SHP77 (cell line): ENCODE measurements at regions not wholly inside any gene's neighbourhood (a gene's known extent, or its start where the extent isn't known, plus 50 kb on each side); places are given as distances from the start of the nearest gene placed in this dataset.
"Not testable (repeated sequence)": the region's sequence is repeated elsewhere in the genome, so short reads cannot be mapped to it uniquely, and the experiment has no call there.

Source experiments
- DNase-seq, 2 experiments: peaks; one replicate each; lab custom pipeline; 2025; lab: John Stamatoyannopoulos, UW

DNA sequence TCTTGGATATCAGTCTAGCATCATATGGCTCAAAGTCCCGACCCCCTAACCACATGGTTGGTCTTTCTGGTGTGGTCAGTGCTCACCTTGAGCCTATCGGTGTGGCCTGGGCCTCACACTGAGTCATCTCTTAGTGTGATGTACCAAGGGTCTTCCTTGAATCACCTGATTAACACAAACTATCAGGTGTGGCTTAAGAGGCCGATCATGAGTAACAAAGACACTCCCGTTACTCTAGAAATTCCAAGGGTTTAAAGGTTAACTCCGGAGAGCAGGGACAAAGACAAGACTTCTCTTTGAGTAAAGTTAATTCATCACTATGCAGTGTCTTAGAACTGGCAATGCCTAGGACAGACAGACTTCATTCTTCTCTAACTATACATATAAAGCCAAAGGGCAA lies 52.3 kb upstream of the ARMC3 start:
- DNase-seq = no peak

DNA sequence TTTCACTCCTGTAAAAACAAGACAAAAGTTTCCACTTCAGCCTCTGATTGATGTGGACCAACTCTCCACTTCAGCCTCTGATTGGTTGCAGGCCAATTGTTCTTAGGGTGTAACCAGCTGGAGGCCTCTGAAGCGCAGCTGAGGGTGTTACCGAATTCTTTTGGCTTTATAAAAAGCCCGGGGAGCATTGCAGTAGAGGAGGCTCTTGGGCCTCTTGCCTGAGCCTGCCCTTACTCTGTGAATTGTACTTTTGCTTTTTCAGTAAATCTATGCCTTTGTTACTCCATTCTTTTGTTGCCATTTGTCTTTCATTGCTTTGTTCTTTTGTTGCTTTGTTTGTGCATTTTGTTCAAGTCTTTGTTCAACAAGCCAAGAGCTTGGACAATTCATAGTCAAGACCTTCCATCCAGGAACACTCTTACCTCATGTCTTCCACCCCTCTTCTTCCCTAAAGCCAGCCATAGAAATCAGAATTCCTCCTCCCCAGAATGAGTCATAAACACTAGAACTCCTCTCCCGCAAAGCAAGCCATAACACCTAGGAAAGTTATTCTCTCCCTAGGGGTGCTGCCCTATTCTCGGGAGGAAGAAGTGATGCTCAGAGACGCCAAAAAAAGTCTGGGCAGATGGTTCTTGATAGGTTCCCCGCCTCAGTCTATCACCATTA lies 53.5 kb upstream of the ARMC3 start:
- peak; percentile 61 to 74 for DNase-seq

DNA sequence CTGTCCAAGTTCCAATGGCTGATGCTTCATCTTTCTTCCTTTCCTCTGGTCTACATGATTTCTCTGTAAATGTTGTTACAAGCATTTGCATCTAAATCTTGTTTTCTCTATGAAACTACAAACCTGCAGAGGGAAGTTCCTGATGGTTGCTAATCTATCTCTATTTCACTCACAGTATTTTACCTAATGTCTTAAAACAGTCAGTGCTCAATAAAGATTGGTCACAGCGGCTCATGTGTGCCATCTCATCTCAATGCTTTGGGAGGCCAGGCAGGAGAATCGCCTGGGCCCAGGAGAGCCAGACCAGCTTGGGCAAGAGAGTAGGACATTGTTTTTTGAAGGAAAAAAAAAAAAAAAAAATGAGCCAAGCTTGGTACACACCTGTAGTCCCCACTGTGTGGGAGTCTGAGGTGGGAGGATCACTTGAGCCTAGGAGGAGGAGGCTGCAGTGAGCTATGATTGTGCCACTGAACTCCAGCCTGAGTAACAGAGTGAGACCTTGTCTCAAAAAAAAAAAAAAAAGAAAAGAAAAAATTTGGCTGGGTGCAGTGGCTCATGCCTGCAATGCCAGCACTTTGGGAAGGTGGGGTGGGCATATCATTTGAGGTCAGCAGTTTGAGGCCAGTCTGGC lies 71.3 kb upstream of the ARMC3 start:
- no peak for DNase-seq

DNA sequence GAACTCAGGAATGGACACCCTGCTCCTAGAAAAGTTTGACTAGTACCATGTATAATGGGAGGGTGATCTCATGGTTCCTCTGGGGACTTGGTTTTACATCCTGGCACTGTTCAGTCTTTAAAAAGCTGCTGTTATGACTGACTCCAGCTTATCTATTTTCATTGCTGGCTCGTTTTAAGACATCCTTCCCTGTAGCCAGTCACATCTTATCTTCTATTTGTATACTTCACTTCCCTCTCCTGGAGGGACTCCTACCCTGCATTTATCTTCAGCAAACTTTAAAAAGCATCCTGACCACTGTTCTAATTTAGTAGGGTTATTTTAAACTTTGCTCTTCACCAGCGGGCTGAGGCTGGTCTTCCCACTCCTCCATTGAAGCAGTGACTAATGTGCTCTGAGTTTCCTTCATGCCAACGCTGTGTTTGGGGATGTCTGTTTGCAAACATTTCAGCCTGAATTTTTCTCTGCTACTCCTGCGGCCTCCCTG lies 72.9 kb upstream of the ARMC3 start:
- no peak for DNase-seq

DNA sequence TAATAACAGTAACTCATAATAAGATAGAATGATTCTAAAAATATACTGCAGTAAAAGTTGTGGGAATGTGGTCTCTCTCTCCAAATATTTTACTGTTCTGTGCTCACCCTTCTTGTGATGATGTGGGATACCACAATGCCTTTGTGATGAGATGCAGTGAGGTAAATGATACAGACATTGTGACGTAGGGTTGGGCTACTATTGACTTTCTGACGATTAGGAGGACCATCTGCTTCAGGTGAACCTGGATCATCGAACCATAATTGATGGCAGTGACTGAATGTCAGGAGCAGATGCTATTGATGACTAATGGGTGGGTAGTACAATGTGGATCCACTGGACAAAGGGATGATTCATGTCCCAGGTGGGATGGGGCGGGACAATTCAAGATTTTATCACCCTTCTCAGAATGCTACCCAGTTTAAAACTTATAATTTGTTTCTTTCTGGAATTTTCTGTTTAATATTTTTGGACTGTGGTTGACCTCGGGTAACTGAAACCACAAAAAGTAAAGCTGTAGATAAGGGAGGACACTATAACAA lies 73.9 kb upstream of the ARMC3 start:
- no peak for DNase-seq

DNA sequence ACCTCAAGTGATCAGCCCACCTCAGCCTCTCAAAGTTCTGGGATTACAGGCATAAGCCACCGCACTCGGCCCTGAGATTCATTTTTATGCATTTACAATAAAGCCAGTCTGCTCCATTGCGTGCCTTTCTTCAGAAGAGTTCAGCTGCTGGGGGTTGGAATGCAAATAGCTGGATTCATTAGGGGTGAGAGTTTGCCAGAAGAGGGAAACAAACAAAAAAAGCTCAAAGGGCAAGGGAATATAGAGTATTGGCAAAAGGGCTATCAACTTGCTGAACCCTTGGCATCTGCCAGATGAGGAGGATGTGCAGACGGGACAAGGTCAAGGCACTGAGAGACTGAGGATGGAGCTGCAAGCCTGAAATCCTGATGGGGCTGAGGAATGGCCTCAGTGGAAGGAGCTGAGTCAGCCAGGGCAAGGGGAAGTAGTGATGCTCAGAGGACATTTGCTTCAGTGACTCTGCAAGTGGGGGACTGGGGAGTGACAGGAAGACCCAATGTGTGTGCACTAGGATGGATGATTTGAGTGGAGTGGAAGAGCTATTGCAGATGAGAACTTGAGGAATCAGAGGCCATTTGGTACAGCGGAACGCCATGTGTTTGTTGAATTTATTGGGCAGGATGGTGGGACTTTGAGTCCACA lies 75.0 kb upstream of the ARMC3 start:
- no peak for DNase-seq

DNA sequence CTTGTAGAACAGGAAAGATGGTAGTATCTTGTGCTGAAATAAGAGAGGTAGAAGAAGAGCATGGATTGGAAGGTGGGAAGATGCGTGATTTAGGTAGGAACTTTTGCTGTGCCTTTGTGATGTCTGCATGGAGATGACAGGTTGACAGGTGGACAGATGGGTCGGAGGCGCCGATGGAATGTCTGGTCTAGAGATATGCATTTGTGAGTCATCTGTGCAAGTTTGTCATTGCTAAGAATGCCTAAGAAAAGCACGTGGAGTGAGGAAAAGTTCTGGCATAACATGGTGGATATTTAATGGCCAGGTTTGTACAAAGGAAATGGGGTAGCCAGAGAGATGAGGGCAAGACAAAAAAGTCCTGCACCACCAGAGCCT lies 76.0 kb upstream of the ARMC3 start:
- DNase-seq = no peak

DNA sequence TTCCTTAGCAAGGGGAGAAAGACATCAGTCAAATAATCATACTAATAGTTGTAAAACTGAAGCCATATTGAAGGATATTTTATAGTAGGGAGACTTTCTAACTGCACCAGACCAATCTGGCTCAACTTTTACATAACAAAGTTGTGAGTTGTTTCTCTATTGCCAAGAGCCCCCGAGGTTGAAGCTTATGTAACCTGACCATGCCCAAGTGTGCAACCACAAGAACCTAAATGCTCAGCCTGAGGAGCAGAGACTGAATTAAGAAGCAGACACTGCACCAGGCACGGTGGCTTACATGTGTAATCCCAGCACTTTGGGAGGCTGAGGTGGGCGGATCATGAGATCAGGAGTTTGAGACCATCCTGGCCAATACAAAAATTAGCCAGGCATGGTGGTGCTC lies 77.3 kb upstream of the ARMC3 start:
- no peak for DNase-seq

DNA sequence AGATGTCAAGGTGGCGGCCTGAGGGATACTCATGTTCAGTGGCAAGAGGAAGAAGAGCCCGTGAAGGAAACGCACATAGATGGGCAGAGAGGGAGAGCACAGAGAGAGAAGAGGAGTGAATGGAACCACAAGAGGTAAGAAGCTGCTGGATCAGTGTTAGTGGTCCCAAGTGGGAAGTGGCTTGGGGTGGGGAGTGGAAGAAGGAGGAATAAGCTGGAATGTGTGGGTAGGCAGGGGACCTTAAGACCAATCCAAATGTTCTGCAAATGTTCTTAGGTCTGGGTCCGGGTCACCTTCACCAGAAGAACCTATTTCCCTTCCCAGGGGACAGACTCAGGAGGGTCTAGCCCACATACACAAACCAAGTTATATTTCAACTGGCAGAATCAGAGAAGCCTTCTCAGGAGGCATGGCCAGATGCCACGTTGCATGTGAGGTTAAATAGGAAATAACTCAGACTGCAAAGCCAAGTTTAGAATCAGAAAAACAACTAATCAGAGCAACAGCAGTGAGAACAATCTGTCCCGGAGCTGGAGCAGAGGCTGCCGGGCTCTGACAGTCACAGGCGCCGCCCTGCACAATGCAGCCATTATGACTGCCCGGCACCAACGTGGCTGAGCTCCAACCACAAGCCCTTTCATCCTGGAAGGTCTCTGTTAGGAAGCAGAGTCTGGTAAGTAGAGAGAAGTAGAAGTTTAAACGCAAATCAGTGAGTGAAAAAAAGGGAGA lies 78.6 kb upstream of the ARMC3 start:
- DNase-seq = no peak

DNA sequence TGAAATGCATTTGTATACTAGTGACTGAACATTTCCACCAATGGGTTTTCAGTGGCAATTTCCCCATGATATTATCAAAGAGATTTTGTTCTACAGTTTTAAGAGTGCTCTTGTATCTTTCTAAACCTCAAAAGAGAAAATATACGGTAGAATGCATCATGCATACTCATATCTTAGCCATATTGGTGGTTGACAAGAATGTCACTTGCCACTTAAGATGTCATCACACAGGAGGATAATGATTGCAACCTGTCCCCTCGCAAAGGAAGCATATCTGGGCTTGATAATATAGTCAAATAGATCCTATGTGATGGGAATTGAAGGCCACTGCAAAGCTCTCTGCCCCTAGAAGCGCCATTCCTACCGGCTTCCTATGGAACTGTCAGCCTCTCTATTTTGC lies 79.3 kb upstream of the ARMC3 start:
- DNase-seq = no peak

DNA sequence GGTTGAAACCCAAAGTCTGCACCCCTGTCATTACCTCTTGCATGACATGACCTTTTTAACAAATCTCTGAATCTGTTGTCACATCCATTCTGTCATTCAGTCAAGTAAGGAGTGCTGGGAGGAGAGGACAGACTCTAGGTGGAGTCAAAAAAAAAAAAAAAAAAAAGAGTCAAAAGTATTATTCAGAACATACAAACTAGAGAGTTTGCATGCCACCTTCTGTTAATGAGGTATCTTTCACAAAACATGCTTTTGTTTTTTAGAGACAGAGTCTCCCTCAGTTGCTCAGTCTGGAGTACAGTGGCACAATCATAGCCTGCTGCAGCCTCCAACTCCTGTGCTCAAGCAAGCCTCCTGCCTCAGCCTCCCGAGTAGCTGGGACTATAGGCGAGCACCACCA lies 81.6 kb upstream of the ARMC3 start:
- no peak for DNase-seq

DNA sequence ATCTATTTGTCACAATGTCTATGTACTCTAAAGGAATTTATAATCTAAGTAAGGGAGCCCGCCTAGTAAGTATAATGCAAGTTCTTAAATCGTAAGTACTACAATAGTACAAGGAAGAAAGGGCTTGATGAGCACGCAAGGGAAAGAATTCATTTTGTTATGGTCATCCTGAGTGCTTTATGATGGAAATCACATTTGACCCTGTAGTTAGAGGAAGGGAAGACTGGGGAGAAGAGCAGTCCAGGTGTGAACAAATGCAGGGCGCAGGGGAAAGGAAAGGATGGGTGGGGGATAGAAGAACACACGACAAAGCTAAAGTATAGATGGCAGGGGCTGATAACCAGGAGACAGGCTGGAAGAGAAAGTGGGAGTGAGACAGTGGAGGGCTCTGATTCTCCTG lies 88.2 kb upstream of the ARMC3 start:
- DNase-seq = no peak

DNA sequence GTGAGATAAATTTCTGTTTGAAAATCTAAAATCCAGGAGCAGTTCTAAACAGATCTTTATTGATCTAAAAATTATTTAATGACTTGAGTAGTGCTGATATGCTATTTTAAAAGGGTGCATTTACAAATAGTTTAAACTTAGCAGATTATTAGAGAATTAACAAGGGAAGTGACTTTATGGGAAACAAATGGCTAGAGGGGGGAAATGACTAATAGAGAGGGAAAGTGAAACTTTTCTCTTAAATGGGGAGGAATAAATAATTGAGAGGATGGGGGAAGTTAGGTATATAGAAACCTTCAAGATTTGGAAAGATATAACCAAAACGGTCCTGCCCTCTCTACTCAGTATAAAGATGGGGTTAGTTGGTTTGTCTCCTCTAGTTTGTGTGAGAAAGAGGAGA lies 90.1 kb upstream of the ARMC3 start:
- no peak for DNase-seq

DNA sequence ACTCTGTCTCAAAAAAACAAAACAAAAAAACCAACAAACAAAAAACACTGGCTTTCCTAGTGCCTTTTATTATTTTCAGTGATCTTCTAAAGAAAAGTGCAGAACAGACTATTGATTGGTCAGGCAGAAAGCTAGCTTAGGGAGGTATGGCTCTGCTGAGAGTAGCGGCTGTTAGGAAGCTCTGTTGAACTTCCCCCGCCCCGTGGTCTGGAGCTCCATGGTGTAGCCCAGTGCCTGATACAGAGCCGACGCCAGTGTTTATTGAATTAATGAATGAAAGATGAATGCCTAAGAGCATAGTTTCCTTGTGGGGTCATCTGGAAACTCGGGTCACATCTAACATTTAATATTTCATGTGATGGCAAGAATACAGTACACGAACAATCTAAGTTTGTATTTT lies 90.5 kb upstream of the ARMC3 start:
- no peak for DNase-seq

DNA sequence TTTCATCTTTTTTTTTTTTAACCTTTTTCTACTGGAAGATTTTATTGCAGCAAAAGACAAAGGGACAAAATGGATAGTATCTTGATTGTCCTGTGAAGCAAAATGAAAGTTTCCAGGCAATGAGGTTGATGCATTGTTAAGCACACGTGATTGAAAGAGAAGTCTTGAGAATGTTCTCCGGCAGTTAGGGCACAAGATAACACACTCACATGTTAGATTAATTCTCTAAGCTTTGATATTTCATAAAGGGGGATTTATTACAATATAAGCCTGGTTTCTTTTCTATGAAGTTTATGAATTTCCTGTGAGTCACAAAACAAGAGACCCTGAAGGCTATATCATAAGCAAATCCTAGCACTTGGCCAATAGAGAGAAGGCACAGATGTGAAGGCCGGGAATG lies 93.4 kb upstream of the ARMC3 start:
- DNase-seq = no peak

DNA sequence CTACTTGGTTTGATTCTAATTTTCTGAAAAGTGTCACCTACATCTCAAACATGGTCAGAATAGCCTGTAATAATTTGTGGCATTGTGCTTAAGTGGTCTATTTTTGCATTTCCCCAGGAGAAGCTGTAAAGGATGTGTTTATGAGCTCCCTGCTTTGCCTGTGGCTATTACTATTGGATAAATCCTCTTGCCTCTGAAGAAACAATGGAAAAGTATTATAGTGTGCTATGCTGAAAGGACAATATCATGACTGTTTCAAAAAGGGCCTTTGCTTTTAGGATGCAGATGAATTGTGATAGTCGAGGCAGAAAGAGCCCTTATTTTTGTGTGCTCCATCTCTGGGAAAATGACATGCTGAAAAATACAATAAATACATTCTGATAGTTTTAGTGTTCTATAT lies 94.1 kb upstream of the ARMC3 start:
- DNase-seq = no peak

DNA sequence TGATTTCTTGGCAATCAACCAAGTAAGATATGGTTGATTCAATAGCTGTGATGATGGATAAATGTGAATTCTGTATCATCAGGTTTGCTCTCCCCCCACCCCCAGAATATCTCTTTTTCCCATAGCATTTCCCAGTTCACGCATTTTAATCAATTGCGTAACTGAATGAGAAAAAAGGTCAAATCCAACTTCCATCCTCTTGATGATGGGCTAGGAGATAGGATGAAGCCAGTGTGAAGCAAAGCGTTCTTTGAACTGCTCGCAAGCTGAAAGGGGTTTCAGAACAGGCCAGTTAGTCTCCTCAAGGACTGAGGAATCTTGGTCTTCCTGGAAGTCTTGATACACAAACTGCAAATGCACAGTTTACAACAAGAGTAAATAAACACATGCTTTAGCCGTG lies 94.5 kb upstream of the ARMC3 start:
- no peak for DNase-seq

DNA sequence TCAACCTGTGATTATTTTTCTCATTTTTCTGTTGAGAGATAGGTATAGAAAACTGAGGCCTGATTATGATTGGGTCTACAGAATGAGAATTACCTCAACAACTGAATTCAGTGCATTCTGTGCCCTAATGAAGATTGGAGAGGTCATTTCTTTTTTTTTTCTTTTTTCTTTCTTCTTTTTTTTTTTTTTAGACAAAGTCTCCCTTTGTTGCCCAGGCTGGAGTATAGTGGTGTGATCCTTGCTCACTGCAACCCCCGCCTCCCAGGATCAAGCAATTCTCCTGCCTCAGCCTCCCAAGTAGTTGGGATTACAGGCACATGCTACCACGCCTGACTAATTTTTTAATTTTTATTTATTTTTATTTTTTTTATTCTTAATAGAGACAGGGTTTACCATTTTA lies 95.0 kb upstream of the ARMC3 start:
- no peak for DNase-seq

DNA sequence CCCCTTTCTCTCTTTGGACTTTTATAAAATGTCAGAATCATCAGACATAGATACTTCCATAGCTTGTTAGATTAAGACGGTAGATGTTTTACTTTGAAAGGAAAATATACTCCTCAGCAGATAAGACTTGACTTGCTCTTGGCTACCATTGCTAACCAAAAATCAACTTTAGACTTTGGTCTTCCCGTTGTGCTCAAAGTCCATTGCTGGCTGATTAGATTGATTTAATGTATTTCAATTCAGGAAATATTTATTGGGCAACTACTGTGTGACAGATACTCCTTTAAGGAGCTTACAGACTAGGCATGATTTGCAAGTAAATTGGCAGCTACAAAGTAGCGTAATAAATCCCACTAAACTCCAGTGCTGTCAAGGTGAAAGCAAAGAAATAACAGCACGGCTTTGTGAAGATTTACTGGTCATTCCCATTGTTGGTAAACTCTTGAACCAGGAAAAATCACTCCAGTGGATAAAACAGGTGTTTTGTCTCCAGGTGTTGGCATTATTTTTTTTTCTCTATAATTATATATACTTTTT lies 95.7 kb upstream of the ARMC3 start:
- no peak for DNase-seq

DNA sequence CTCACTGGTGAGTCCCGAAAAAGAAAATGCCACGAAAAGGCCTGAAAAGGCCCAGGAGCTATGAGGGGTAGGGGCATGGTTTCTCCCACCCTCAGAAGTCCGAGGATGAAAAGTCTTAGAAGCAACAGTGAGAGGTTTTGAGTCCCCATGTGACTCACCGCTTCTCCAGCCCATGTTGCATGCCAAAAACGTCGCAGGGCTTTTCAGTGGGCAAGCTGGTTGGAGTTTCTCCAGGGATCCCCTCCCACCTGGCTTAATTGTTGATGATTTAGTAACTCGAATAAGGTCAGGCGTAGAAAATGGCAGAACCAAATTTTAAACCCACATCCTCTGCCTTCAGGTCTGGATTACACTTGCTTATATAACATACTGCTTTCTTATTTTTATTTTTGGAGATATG lies 96.3 kb upstream of the ARMC3 start:
- DNase-seq = no peak

DNA sequence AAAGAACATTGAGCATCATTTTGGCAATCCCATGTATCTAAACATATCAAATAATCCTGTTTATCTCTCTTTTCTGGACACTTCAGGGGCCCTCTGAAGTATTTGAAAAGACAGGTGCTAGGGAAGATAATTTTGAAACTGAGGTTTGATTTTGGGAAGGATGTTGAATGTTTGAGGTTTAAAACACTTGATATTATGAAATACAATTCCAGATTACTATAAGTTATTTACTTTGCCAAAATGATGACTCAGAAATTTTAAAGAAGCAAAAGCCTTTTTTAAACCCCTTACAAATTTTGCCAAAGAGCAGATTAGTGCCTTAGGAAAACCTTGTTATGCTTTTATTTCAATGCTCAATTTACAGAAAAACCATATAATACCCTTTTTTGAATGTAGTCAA lies 99.1 kb upstream of the ARMC3 start:
- DNase-seq = not testable (repeated sequence)

DNA sequence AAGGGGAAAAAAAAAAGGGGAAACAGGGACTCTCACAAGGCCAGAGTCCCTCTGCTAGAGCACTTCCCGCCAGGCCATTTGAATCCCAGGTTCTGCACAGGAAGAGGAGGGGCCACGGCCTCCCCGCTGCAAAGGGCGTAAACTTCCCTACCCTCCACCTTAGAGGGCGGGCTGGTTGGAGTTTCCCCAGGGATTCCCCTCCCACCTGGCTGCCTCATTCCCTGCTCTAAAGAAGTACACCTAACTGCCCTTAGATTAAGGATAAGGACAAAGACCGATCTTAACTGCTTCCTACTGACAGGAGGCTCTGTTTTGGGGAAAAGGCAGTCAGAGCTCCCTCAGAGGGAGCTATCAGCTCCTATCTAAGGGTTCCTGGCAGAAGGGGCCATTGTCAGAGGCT lies 102.0 kb upstream of the ARMC3 start:
- no peak for DNase-seq
